ENCODE measurements at regions not wholly inside any gene's neighbourhood (a gene's known extent, or its start where the extent isn't known, plus 50 kb on each side); places are given as distances from the start of the nearest gene placed in this dataset.
A peak's percentile ranks its signal among the peaks of the same experiment; 100 is the strongest.

- 54 to 56% methylated on average over 3 of the region's 3 CpGs for WGBS, 2 donors
- TF ChIP-seq EP300 (IDR thresholded peaks at IDR 0.05): no peak
- no peak for TF ChIP-seq POLR2A (IDR thresholded peaks at IDR 0.05)
- TF ChIP-seq CTCF (IDR thresholded peaks at IDR 0.05): no peak
Measured at GRCh38 chr1:244945109-244945671, 80.8 kb upstream of the HNRNPU start.

DNA sequence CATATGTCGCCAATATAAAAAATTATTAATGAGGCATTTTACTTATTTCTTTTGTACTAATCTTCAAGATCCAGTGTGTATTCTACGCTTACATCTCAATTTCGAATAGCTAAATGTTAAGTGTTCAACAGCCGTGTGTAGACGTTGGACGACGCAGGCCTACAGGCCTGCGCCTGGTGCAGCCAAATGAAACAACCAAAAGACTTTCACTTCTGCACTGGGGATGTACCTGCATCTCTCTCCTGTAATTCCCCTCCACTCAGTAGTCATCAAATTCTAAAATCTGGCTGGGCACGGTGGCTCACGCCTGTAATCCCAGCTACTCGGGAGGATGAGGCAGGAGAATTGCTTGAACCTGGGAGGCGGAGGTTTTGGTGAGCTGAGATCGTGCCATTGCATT is 76.8 kb upstream of the HNRNPU start:
- 94 to 96% methylated on average over 13 of the region's 13 CpGs for WGBS, 2 donors
- no peaks in the 10 kb centered on the region for H3K27me3 ChIP-seq
- H3K4me1 ChIP-seq: no peaks in the 10 kb centered on the region
- H3K27ac ChIP-seq: no peak overlapping the region
- H3K36me3 ChIP-seq: no peaks in the 10 kb centered on the region
- no peak overlapping the region for H3K4me3 ChIP-seq
- DNase-seq (ENCODE audit: low spot score in 2 of 2): no peak
- TF ChIP-seq EP300 (IDR thresholded peaks at IDR 0.05) (no peak), CTCF (IDR thresholded peaks at IDR 0.05) (no peak), POLR2A (IDR thresholded peaks at IDR 0.05) (no peak)
- no peaks in the 10 kb centered on the region for H3K9me3 ChIP-seq

More at GRCh38 chr1:244945109-244945671, 80.8 kb upstream of the HNRNPU start:
- Histone ChIP-seq H3K9me3 (no peaks in the 10 kb centered on the region), H3K27ac (no peak overlapping the region), H3K4me3 (no peak overlapping the region), H3K4me1 (no peaks in the 10 kb centered on the region), H3K27me3 (no peaks in the 10 kb centered on the region), H3K36me3 (no peaks in the 10 kb centered on the region)
- no peak for DNase-seq (ENCODE audit: low spot score in 2 of 2)

DNA sequence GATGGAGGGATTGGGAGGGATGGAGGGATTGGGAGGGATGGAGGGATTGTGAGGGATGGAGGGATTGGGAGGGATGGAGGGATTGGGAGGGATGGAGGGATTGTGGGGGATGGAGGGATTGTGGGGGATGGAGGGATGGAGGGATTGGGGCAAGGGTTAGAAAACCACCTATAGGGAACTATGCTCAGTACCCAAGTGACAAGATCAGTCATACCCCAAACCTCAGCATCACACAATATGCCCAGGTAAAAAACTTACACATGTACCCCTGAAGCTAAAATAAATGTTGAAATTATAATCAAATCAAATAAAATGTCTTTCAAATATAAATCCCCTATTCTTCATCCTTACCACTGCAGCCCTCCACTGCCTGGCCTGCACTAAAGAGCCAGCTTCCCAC is 72.8 kb upstream of the HNRNPU start:
- no peak for TF ChIP-seq EP300 (IDR thresholded peaks at IDR 0.05)
- no peak for TF ChIP-seq CTCF (IDR thresholded peaks at IDR 0.05)
- TF ChIP-seq POLR2A (IDR thresholded peaks at IDR 0.05): no peak
- Histone ChIP-seq H3K4me1 (no peaks in the 10 kb centered on the region), H3K36me3 (no peaks in the 10 kb centered on the region), H3K27me3 (no peaks in the 10 kb centered on the region), H3K27ac (no peak overlapping the region), H3K9me3 (no peaks in the 10 kb centered on the region), H3K4me3 (no peak overlapping the region)
- DNase-seq (ENCODE audit: low spot score in 2 of 2): no peak

DNA sequence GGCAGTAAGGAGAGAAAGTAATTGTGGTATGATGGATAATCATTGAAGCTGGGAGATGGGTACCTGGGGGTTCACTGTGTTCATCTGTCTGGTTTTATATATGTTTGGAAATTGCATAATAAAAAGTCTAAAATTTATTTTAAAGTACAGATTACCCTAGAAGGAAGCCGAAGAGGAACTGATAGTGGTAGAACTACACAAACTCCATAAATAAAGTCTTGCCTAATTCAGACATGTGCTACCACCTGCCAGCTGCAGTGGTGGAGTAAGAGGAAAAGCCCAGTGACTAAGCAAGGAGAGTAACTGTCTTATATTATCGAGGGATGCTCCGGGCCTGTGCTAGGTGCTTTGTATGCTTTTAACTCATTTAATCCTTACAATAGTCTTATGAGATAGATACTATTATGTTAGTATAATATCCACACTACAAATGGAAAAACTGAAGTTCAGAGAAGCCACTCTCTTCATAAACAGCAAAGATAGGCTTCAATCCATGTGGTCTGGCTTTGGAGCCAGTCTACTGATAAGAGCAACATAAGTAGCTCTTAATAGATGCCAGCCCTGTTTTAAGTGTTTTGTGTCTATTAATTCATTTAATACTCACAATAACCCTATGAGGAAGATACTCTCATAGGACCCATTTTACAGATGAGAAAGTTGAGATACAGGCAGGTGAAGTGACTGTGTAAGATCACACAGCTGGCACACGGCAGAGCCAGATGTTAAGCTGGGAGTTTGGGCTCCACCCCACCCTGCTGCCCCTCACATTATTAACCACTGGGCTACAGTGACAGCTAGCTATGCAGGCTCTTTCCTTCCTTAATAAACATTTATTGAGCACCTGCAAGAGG is 56.8 kb upstream of the HNRNPU start:
- no peak for TF ChIP-seq CTCF (IDR thresholded peaks at IDR 0.05)
- TF ChIP-seq POLR2A (IDR thresholded peaks at IDR 0.05): no peak
- peak in 1 of 2 donors; percentile 40 for TF ChIP-seq EP300 (IDR thresholded peaks at IDR 0.05)
- no peaks in the 10 kb centered on the region for H3K27me3 ChIP-seq
- peaks cover 0 to 12% (median 2%) of the 10 kb centered on the region in 4 donors for H3K4me1 ChIP-seq
- 68 to 75% methylated on average over 4 of the region's 4 CpGs for WGBS, 2 donors
- H3K4me3 ChIP-seq: no peak overlapping the region
- peak in 1 of 2 donors; percentile 20 for DNase-seq (ENCODE audit: low spot score in 2 of 2)
- H3K36me3 ChIP-seq: no peaks in the 10 kb centered on the region
- no peak overlapping the region for H3K27ac ChIP-seq
- H3K9me3 ChIP-seq: no peaks in the 10 kb centered on the region

Data from tibial nerve (tissue), 4 donors.